DOHH2 (cell line): ENCODE measurements at regions not wholly inside any gene's neighbourhood (a gene's known extent, or its start where the extent isn't known, plus 50 kb on each side); places are given as distances from the start of the nearest gene placed in this dataset.

Experiments
- H3F3A ChIP-seq: fragments of 200-600 bp; sonication (generic), shearing (Covaris generic); 2 replicates; pipeline ENCODE4 v1.6.0; 2016; ENCODE audit warnings: antibody characterized with exemption, mild to moderate bottlenecking; ENCODE audit not compliant: control insufficient read depth, insufficient read depth
- H3K27ac ChIP-seq: fragments of 200-600 bp; sonication (generic); 2 replicates; pipeline ENCODE4 v1.5.1; 2014; ENCODE audit warnings: low read depth, mild to moderate bottlenecking, low read length, moderate library complexity
- H3K27me3 ChIP-seq: fragments of 200-600 bp; sonication (generic); 2 replicates; pipeline ENCODE4 v1.6.1; 2014; ENCODE audit warnings: mild to moderate bottlenecking, low read length, mixed read lengths; ENCODE audit not compliant: control insufficient read depth
- H3K36me3 ChIP-seq: fragments of 200-600 bp; sonication (generic); 2 replicates; pipeline ENCODE4 v1.6.1; 2014; ENCODE audit warnings: mild to moderate bottlenecking, low read length, moderate library complexity, mixed read lengths; ENCODE audit not compliant: control insufficient read depth
- H3K4me1 ChIP-seq: fragments of 200-600 bp; sonication (generic); 2 replicates; pipeline ENCODE4 v1.6.1; 2014; ENCODE audit warnings: mild to moderate bottlenecking, low read length, mixed read lengths; ENCODE audit not compliant: control insufficient read depth
- H3K4me2 ChIP-seq: fragments of 200-600 bp; sonication (generic); 2 replicates; pipeline ENCODE4 v1.6.0; 2014; ENCODE audit warnings: mild to moderate bottlenecking, low read length, moderate library complexity
- H3K4me3 ChIP-seq: fragments of 200-600 bp; sonication (generic); 2 replicates; pipeline ENCODE4 v1.5.1; 2014; ENCODE audit warnings: mild to moderate bottlenecking, low read length, mixed read lengths
- H3K79me2 ChIP-seq: fragments of 200-600 bp; sonication (generic); 2 replicates; pipeline ENCODE4 v1.6.1; 2014; ENCODE audit warnings: mild to moderate bottlenecking, low read length, mixed read lengths; ENCODE audit not compliant: control insufficient read depth
- H3K9me2 ChIP-seq: fragments of 200-600 bp; sonication (generic); replicated peaks from 2 replicates; pipeline ENCODE4 v1.6.1; 2014; ENCODE audit warnings: mild to moderate bottlenecking, low read length, mixed read lengths; ENCODE audit not compliant: control insufficient read depth
- H3K9me3 ChIP-seq: fragments of 200-600 bp; sonication (generic); 2 replicates; pipeline ENCODE4 v1.6.1; 2014; ENCODE audit warnings: antibody characterized with exemption, low read length, mixed read lengths; ENCODE audit not compliant: control insufficient read depth, insufficient read depth
- H4K20me1 ChIP-seq: fragments of 200-600 bp; sonication (generic); 2 replicates; pipeline ENCODE4 v1.6.0; 2014; ENCODE audit warnings: low read depth, mild to moderate bottlenecking, antibody characterized with exemption, low read length, moderate library complexity; ENCODE audit not compliant: control insufficient read depth, insufficient read depth
- CTCF ChIP-seq: fragments of 200-600 bp; sonication (generic); IDR thresholded peaks from one replicate; pipeline ENCODE4 v1.5.1; 2014; ENCODE audit warnings: antibody characterized with exemption, mild to moderate bottlenecking, low read depth, low read length; ENCODE audit not compliant: poor library complexity, severe bottlenecking
- EZH2phosphoT487 ChIP-seq: fragments of 200-600 bp; sonication (generic); IDR thresholded peaks from 2 replicates; pipeline ENCODE4 v1.6.1; 2017; ENCODE audit warnings: borderline replicate concordance, mild to moderate bottlenecking, antibody characterized with exemption, low read length, moderate library complexity, mixed read lengths

- no peaks in the 10 kb centered on the region; the same call in 1 of the 2 replicates for H3K27me3 ChIP-seq
- no peaks in the 10 kb centered on the region for H3K79me2 ChIP-seq
- H3F3A ChIP-seq: no peaks in the 10 kb centered on the region
- H3K9me3 ChIP-seq: no peaks in the 10 kb centered on the region
- no peak overlapping the region for H3K27ac ChIP-seq
- no peaks in the 10 kb centered on the region for H3K4me1 ChIP-seq
- no peak overlapping the region for H3K4me3 ChIP-seq
- H3K9me2 ChIP-seq: no peaks in the 10 kb centered on the region
- no peaks in the 10 kb centered on the region for H4K20me1 ChIP-seq
- no peaks in the 10 kb centered on the region for H3K36me3 ChIP-seq
- no peak overlapping the region for H3K4me2 ChIP-seq
- TF ChIP-seq CTCF (no peak), EZH2phosphoT487 (no peak)
Measured at GRCh38 chr12:19003141-19003540, 126.4 kb upstream of the PLEKHA5 start.

- Histone ChIP-seq H3K4me1 (no peaks in the 10 kb centered on the region), H4K20me1 (no peaks in the 10 kb centered on the region)
Measured at GRCh38 chr12:19003987-19004619, 125.4 kb upstream of the PLEKHA5 start.

GRCh38 chr12:19005257-19005801, 124.2 kb upstream of the PLEKHA5 start:
- H3K79me2 ChIP-seq: no peaks in the 10 kb centered on the region
- H3K4me1 ChIP-seq: no peaks in the 10 kb centered on the region

More at GRCh38 chr12:19003987-19004619, 125.4 kb upstream of the PLEKHA5 start:
- H3K79me2 ChIP-seq: no peaks in the 10 kb centered on the region
- no peak overlapping the region for H3K4me2 ChIP-seq
- H3K4me3 ChIP-seq: no peak overlapping the region
- no peak for TF ChIP-seq EZH2phosphoT487
- TF ChIP-seq CTCF: no peak
- H3K9me2 ChIP-seq: no peaks in the 10 kb centered on the region
- no peaks in the 10 kb centered on the region for H3K9me3 ChIP-seq
- no peaks in the 10 kb centered on the region for H3K36me3 ChIP-seq
- no peaks in the 10 kb centered on the region for H3F3A ChIP-seq
- H3K27me3 ChIP-seq: no peaks in the 10 kb centered on the region; the same call in 1 of the 2 replicates
- H3K27ac ChIP-seq: no peak overlapping the region

More at GRCh38 chr12:19005257-19005801, 124.2 kb upstream of the PLEKHA5 start:
- no peaks in the 10 kb centered on the region for H3K9me3 ChIP-seq
- no peaks in the 10 kb centered on the region for H3K36me3 ChIP-seq
- no peak overlapping the region for H3K4me2 ChIP-seq
- H3K9me2 ChIP-seq: no peaks in the 10 kb centered on the region
- H4K20me1 ChIP-seq: no peaks in the 10 kb centered on the region
- no peak overlapping the region for H3K4me3 ChIP-seq
- no peak overlapping the region for H3K27ac ChIP-seq
- H3F3A ChIP-seq: no peaks in the 10 kb centered on the region
- H3K27me3 ChIP-seq: no peaks in the 10 kb centered on the region; the same call in 1 of the 2 replicates
- TF ChIP-seq EZH2phosphoT487: no peak
- no peak for TF ChIP-seq CTCF
